Mucosa of gallbladder (tissue), 1 donor: ENCODE measurements at regions not wholly inside any gene's neighbourhood (a gene's known extent, or its start where the extent isn't known, plus 50 kb on each side); places are given as distances from the start of the nearest gene placed in this dataset.
"Not testable (repeated sequence)": the region's sequence is repeated elsewhere in the genome, so short reads cannot be mapped to it uniquely, and the experiment has no call there.

Source experiments
- DNase-seq: peaks from one replicate; pipeline ENCODE4 v3.0.0-alpha.2; 2020; ENCODE audit warnings: low spot score
- donor health status: DM: no; HTN: no; CAD: no.

- DNase-seq = no peak
These were observed 63.2 kb upstream of the SNX19 start for GRCh38 chr11:130979386-130979972.

DNA sequence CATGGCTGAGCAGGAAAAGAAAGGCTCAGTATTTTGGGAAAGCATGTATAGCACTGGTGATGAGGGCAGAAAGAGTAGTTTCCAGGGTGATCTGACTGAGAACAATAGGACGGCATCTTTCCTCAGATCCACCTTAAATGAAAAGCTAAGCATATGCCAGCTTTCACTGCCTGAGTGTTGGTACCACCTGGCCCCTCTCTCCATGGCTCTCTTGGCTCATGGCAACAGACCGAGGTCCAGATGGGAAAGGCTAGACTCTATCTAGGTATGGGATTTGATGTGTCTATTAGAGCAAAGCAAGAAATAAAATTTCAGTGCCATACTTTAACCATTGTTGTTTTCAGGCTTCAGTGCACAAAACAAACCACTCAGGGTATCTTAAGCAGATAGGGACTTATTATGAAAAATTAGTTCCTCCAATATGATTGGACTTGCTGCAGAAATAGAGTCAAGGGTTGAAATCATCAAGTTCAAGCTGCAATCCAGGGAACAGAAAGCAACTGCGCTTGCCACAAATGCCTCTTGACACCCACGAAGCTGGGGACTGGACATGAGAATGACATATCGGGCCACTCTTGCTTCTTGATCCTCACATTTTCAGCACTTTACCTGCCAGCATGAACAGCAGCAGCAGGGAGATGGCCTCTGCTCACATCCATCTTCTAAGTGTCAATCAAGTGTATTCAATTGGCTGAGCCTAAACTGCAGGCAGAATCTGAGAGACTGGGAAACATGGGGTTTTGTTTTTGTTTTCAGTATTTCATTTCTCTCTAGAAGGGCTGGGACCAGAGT lies 64.0 kb upstream of the SNX19 start:
- no peak for DNase-seq

GRCh38 chr11:130984241-130984640 lies 68.0 kb upstream of the SNX19 start:
- not testable (repeated sequence) for DNase-seq

DNA sequence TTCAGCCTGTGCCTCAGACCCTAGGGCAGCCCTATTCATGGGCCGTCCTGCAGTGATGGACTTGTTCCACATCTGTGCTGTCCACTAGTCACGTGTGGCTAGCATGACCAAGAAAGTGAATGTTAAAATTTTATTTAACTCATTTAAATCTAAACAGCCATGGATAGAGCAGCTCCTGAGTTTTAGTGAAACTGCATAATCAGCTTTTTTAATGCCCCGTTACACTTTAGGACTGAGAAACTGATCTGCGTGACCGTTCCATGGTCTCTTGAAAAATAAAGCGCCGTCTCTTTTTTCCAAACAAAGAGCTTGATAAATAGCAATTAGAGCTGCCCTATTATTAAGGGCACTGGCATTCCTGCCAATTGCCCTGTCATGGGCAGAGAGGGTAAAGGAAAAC lies 76.5 kb upstream of the SNX19 start:
- DNase-seq = no peak

DNA sequence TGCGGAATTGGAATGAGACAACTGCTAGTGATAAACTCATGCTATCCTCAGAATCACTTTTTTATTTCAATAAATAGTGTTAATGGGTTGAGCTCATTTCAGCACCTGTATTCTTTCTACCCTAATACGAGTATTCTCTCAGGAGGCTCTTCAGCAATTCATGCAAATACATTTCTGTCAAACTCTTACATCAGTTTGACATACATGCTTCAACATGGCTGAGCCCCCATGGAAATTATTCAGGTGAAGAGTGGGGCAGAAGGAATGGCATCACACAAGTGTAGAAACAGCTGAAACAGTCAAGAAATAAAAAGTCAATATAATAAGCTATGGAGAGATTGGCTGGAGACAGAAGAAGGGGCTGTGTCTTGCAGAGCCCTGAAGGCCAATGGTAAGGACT lies 77.8 kb upstream of the SNX19 start:
- no peak for DNase-seq

- no peak for DNase-seq
These were observed 79.0 kb upstream of the SNX19 start for GRCh38 chr11:130995266-130995665.

DNA sequence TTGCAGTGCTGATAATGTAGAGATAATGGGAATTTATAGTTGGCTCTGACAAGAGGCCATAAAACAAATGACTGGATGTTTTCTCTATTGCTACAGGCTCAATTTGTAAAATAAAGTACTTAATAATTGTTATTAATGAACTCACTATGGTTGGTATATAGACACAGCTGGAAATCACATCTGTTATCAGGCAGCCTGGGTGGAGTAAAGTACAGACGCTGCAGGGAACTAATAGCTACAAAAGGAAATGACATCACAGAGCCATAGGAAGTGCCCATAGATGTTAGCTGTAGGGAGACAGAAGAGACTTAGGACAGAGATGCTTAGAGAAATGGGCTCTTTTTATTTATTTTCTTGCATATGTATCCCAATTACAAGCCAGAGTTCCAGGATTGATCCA lies 81.0 kb upstream of the SNX19 start:
- DNase-seq = no peak

DNA sequence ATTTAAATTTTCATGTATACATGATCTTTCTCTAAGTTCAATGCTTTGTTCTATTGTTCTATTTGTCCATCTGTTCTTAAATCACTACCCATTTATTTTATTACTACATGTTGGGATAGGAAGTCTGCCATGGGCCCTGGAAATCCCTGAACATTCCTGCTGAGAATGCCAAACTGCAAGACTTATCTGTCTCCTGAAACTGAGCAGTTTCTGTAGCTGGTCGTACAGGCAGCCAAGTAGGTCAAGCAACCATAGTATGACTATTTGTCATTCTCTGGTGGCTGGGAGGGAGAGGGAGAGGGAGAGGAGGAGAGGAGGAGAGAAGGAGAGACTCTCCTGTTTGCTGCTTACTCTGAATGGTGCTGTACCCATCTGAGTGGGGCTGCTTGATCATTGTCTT lies 82.8 kb upstream of the SNX19 start:
- no peak for DNase-seq

GRCh38 chr11:130999992-131000770 lies 83.9 kb upstream of the SNX19 start:
- DNase-seq = no peak

GRCh38 chr11:131002145-131002544 lies 85.9 kb upstream of the SNX19 start:
- DNase-seq = no peak

GRCh38 chr11:131005829-131006228 lies 89.5 kb upstream of the SNX19 start:
- no peak for DNase-seq

- no peak for DNase-seq
These were observed 108.7 kb upstream of the SNX19 start for GRCh38 chr11:131025020-131025419.

- no peak for DNase-seq
These were observed 109.3 kb upstream of the SNX19 start for GRCh38 chr11:131025421-131026125.

DNA sequence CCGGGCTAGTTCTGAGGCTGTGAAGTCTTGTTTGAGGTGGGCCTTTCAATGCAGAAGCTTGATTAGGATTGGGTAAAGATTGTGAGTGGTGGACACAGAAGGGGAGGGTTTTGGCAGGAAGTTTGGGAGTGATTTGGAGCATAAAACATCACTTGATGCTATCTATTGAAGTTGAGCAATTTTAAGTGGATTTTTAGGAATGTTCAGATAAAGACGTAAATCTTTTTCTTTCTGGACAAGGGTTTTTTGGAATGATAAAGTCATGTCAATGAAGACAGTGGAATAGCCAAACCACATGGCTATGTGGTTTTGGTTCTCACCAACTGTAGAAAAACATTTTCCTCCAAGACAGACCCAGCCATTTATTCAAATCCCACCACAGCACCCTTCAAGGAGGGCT lies 111.2 kb upstream of the SNX19 start:
- DNase-seq = no peak

- DNase-seq = no peak
These were observed 116.9 kb upstream of the SNX19 start for GRCh38 chr11:131033151-131033651.

DNA sequence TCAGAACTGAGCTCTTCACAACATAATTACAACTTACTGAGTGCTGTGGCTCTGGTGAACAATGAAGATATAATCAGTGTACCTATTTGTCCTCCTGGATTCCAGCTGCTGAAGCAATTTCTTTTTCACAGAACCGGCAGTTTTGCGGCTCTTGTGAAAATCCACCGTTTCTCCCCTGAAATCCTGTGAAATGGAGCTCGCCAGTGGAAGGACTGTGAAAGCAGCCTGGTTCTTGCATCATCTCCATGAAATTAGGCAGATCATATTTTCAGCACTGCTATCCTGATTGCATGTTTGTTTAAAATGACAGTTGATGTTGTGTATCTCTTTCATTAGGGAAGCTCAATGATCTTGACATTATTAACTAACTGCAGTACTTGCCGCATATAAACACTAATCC lies 120.2 kb upstream of the SNX19 start:
- no peak for DNase-seq

DNA sequence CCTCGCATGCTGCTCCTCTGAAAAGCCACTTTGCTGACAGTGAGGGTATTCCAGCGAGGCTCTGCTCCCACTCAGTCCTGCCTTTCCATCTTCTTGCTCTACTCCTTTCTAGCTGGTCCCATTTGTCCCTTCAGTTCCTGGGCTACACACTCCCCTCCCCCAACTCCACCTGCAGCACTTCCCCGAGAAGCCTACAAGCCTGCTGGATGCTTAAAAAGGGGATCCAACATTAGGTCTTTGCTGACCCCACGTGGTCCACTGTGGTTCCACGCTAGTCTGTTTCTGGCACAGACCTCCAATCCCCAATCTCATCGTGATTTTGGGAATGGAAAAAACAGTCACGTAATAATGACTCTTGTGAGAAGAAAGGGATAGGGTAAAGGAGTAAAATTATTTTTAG lies 121.6 kb upstream of the SNX19 start:
- no peak for DNase-seq

GRCh38 chr11:131038597-131038996 lies 122.3 kb upstream of the SNX19 start:
- DNase-seq = no peak

GRCh38 chr11:131041331-131042040 lies 125.2 kb upstream of the SNX19 start:
- DNase-seq = no peak

DNA sequence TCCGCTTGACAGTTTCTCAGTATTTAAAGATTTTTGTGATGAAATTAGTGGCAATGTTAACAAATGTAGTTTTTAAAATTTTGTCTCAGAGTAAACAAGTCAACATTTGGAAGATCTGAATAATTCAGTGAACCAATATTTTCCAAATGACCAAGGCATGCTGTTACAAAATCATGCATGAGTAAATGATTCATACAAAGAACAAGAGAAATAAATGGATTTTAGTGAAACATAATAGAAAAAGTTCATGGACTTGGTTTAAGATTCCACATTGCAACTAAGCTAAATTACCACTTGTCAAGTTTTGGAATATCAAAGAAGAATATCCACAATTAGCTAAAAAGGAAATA lies 125.7 kb upstream of the SNX19 start:
- DNase-seq = no peak

GRCh38 chr11:131043251-131043650 lies 127.0 kb upstream of the SNX19 start:
- DNase-seq = no peak

DNA sequence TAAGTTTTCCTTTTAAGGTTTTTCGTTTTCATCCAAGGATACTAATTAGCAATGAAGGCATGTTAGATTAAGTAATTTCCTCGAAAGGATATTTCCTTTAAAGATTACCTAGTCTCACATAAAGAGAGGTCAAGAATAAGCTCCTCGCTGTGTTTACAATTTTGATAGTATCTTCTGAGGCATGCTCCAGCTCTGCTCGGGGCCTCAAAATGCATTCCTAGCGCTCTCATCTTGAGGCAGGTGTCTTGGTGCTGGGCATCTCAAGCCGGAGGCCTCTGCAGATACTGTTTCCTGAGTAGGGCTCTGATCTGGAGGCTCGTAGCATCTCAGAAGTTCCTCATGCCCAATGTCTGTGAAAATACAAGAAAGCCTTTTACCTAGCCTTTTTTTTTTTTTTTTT lies 128.6 kb upstream of the SNX19 start:
- no peak for DNase-seq
